ENCODE measurements at regions not wholly inside any gene's neighbourhood (a gene's known extent, or its start where the extent isn't known, plus 50 kb on each side); places are given as distances from the start of the nearest gene placed in this dataset.

DNA sequence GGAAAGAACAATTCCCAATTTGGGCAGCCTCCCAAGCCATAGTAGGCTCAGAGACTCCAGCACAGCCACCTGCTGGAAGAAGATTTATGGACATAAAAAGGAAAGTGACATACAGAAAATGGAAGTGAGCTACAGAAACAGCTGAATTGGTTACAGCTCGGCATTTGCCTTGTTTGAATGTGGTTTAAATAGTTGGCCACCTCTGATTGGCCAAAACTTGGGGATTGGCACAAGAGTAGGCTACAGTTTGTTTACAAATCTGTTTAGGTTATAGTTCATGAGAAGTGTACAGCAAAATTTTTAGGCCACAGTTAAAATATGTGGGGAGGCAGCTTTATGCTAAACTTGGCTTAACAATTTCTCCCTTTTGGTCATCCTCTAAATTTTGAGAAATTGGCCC lies 150.4 kb downstream of the MAGEC1 start:
- no peak for DNase-seq (ENCODE audit: low spot score)
- Histone ChIP-seq H3K27me3 (replicated peaks; ENCODE audit: insufficient read depth, low read depth, low read length, poor library complexity) (no peaks in the 10 kb centered on the region), H3K4me3 (ENCODE audit: low read depth, low read length, poor library complexity, severe bottlenecking) (no peak overlapping the region), H3K27ac (ENCODE audit: low read depth, low read length, poor library complexity, severe bottlenecking) (no peak overlapping the region), H3K4me1 (ENCODE audit: insufficient read depth, low read length, poor library complexity, severe bottlenecking) (no peaks in the 10 kb centered on the region), H3K9me3 (ENCODE audit: low read depth, low read length, poor library complexity, severe bottlenecking) (peaks cover 2% of the 10 kb centered on the region), H3K36me3 (ENCODE audit: insufficient read depth, low read length, poor library complexity, severe bottlenecking) (no peaks in the 10 kb centered on the region)
- intact Hi-C loops (cut with micrococcal nuclease; ENCODE audit: unreplicated experiment) = no loop called here
- TF ChIP-seq, protein P1, sequence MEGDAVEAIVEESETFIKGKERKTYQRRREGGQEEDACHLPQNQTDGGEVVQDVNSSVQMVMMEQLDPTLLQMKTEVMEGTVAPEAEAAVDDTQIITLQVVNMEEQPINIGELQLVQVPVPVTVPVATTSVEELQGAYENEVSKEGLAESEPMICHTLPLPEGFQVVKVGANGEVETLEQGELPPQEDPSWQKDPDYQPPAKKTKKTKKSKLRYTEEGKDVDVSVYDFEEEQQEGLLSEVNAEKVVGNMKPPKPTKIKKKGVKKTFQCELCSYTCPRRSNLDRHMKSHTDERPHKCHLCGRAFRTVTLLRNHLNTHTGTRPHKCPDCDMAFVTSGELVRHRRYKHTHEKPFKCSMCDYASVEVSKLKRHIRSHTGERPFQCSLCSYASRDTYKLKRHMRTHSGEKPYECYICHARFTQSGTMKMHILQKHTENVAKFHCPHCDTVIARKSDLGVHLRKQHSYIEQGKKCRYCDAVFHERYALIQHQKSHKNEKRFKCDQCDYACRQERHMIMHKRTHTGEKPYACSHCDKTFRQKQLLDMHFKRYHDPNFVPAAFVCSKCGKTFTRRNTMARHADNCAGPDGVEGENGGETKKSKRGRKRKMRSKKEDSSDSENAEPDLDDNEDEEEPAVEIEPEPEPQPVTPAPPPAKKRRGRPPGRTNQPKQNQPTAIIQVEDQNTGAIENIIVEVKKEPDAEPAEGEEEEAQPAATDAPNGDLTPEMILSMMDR (conservative IDR thresholded peaks at IDR 0.05; ENCODE audit: low read depth, low read length) = no peak
- no peak for TF ChIP-seq EZH2 (IDR thresholded peaks at IDR 0.05; ENCODE audit: borderline replicate concordance, low read depth, low read length, poor library complexity, severe bottlenecking)
- POLR2A ChIA-PET (ENCODE audit: low non-redundant PET) = no interaction called here
- CTCF ChIA-PET = no interaction called here
- BruUV-seq (replicated peaks) = no TSS peak

DNA sequence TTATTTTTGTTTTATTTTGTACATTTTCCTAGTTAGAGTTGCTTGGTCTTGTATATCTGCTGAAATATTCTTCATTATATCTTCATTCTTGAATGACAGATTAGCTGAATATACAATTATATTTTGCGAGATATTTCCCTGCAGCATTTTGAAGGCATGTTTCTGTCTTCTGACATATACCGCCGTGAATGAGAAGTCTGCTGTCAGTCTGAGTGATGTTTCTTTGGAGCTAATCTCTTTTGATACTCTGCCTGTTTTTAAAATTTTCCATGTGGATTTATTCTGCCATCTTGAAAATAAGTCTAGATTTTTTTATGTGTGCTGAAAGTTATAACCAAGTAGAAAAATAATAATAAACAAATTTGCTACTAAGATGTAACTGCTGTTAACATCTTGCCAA lies 148.5 kb downstream of the MAGEC1 start:
- no peak overlapping the region for H3K27ac ChIP-seq (ENCODE audit: low read depth, low read length, poor library complexity, severe bottlenecking)
- ChIA-PET CTCF (no interaction called here), POLR2A (ENCODE audit: low non-redundant PET) (no interaction called here)
- BruUV-seq (replicated peaks) = no TSS peak
- intact Hi-C loops (cut with micrococcal nuclease; ENCODE audit: unreplicated experiment) = no loop called here
- TF ChIP-seq, protein P1 (conservative IDR thresholded peaks at IDR 0.05; ENCODE audit: low read depth, low read length) = no peak
- TF ChIP-seq EZH2 (IDR thresholded peaks at IDR 0.05; ENCODE audit: borderline replicate concordance, low read depth, low read length, poor library complexity, severe bottlenecking) = no peak
- no peaks in the 10 kb centered on the region for H3K27me3 ChIP-seq (replicated peaks; ENCODE audit: insufficient read depth, low read depth, low read length, poor library complexity)
- H3K36me3 ChIP-seq (ENCODE audit: insufficient read depth, low read length, poor library complexity, severe bottlenecking) = no peaks in the 10 kb centered on the region
- no peak for DNase-seq (ENCODE audit: low spot score)
- no peaks in the 10 kb centered on the region for H3K4me1 ChIP-seq (ENCODE audit: insufficient read depth, low read length, poor library complexity, severe bottlenecking)
- no peaks in the 10 kb centered on the region for H3K9me3 ChIP-seq (ENCODE audit: low read depth, low read length, poor library complexity, severe bottlenecking)
- no peak overlapping the region for H3K4me3 ChIP-seq (ENCODE audit: low read depth, low read length, poor library complexity, severe bottlenecking)

GRCh38 chrX:142043196-142043595 lies 139.5 kb downstream of the MAGEC1 start:
- Histone ChIP-seq H3K27me3 (replicated peaks; ENCODE audit: insufficient read depth, low read depth, low read length, poor library complexity) (no peaks in the 10 kb centered on the region), H3K9me3 (ENCODE audit: low read depth, low read length, poor library complexity, severe bottlenecking) (peaks cover 9% of the 10 kb centered on the region), H3K36me3 (ENCODE audit: insufficient read depth, low read length, poor library complexity, severe bottlenecking) (no peaks in the 10 kb centered on the region), H3K4me3 (ENCODE audit: low read depth, low read length, poor library complexity, severe bottlenecking) (no peak overlapping the region), H3K4me1 (ENCODE audit: insufficient read depth, low read length, poor library complexity, severe bottlenecking) (no peaks in the 10 kb centered on the region), H3K27ac (ENCODE audit: low read depth, low read length, poor library complexity, severe bottlenecking) (no peak overlapping the region)
- ChIA-PET CTCF (no interaction called here), POLR2A (ENCODE audit: low non-redundant PET) (no interaction called here)
- no peak for DNase-seq (ENCODE audit: low spot score)
- TF ChIP-seq, protein P1 (conservative IDR thresholded peaks at IDR 0.05; ENCODE audit: low read depth, low read length) = no peak
- no peak for TF ChIP-seq EZH2 (IDR thresholded peaks at IDR 0.05; ENCODE audit: borderline replicate concordance, low read depth, low read length, poor library complexity, severe bottlenecking)
- intact Hi-C loops (cut with micrococcal nuclease; ENCODE audit: unreplicated experiment) = no loop called here
- BruUV-seq (replicated peaks) = no TSS peak

Data from A673 (cell line).